ENCODE measurements at regions not wholly inside any gene's neighbourhood (a gene's known extent, or its start where the extent isn't known, plus 50 kb on each side); places are given as distances from the start of the nearest gene placed in this dataset.
"Not testable (repeated sequence)": the region's sequence is repeated elsewhere in the genome, so short reads cannot be mapped to it uniquely, and the experiment has no call there.

- intact Hi-C loops (cut with micrococcal nuclease), result no loop called here
Observed at GRCh38 chr1:195851804-195852203, 756.4 kb downstream of the KCNT2 start.

DNA sequence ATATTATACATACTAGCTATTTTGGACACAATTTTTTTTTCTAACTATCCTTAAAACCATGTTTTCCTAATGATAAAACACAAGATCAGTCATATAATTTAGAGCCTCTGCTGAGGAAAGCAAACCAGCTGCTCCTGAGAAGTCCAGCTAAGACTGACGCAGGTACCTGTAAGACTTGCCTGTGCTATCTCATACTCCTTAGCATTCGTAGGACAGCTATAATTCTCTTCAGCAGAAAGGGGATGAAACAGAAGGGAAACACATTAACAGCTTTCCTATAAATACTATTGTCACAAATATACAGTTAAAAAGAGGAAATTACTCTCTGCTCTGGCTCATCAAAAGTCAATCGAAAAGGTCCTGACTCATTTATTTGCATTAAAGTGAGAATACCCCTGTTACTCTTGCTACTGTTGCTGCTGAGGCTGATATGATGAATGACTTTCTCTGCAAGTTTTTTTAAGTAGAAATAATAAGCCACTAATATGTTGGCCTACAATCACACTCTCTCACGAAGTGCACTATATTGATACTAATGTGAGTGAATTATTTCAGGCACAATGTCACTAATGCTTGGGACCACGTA lies 757.1 kb downstream of the KCNT2 start:
- ATAC-seq (no peak), DNase-seq (no peak)
- H3K4me3 Mint-ChIP-seq, result no peak overlapping the region
- intact Hi-C loops (cut with micrococcal nuclease), result no loop called here
- H3K27ac Mint-ChIP-seq, result no peak overlapping the region
- H3K4me1 Mint-ChIP-seq (ENCODE audit: low read depth), result no peaks in the 10 kb centered on the region
- TF ChIP-seq, protein P1, sequence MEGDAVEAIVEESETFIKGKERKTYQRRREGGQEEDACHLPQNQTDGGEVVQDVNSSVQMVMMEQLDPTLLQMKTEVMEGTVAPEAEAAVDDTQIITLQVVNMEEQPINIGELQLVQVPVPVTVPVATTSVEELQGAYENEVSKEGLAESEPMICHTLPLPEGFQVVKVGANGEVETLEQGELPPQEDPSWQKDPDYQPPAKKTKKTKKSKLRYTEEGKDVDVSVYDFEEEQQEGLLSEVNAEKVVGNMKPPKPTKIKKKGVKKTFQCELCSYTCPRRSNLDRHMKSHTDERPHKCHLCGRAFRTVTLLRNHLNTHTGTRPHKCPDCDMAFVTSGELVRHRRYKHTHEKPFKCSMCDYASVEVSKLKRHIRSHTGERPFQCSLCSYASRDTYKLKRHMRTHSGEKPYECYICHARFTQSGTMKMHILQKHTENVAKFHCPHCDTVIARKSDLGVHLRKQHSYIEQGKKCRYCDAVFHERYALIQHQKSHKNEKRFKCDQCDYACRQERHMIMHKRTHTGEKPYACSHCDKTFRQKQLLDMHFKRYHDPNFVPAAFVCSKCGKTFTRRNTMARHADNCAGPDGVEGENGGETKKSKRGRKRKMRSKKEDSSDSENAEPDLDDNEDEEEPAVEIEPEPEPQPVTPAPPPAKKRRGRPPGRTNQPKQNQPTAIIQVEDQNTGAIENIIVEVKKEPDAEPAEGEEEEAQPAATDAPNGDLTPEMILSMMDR (IDR thresholded peaks at IDR 0.05), result no peak
- no peaks in the 10 kb centered on the region for H3K36me3 Mint-ChIP-seq (ENCODE audit: low read depth)
- ChIA-PET POLR2A (no interaction called here), CTCF (no interaction called here)
- no peaks in the 10 kb centered on the region for H3K27me3 Mint-ChIP-seq
- H3K9me3 Mint-ChIP-seq, result no peaks in the 10 kb centered on the region

More at GRCh38 chr1:195851804-195852203, 756.4 kb downstream of the KCNT2 start:
- no peaks in the 10 kb centered on the region for H3K36me3 Mint-ChIP-seq (ENCODE audit: low read depth)
- DNase-seq, result no peak
- no peak overlapping the region for H3K27ac Mint-ChIP-seq
- ChIA-PET POLR2A (no interaction called here), CTCF (no interaction called here)
- no peaks in the 10 kb centered on the region for H3K27me3 Mint-ChIP-seq
- no peak for ATAC-seq
- TF ChIP-seq, protein P1 (IDR thresholded peaks at IDR 0.05), result no peak
- H3K9me3 Mint-ChIP-seq, result no peaks in the 10 kb centered on the region
- no peak overlapping the region for H3K4me3 Mint-ChIP-seq
- no peaks in the 10 kb centered on the region for H3K4me1 Mint-ChIP-seq (ENCODE audit: low read depth)

DNA sequence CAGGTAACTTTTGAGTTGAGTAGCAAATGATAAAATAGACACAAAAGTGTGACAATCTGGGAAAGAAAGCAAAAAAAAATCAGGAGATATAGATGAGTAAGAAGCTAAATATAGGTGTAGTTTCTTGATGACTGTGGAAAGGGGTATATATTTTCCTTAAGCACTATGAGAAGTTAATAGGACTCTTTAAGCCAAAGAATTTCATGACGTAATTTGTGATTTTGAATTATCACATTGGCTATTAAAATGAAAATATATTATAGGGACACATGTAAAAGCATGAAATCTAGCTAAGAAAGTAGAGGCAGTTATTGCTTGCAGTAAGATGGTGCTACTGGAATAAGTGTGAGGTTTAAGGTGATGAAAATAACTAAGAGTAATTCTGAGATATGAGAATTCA lies 759.1 kb downstream of the KCNT2 start:
- Mint-ChIP-seq H3K36me3 (ENCODE audit: low read depth) (no peaks in the 10 kb centered on the region), H3K9me3 (no peaks in the 10 kb centered on the region), H3K27ac (no peak overlapping the region), H3K4me3 (no peak overlapping the region), H3K27me3 (no peaks in the 10 kb centered on the region), H3K4me1 (ENCODE audit: low read depth) (no peaks in the 10 kb centered on the region)
- TF ChIP-seq, protein P1 (IDR thresholded peaks at IDR 0.05), result no peak
- ChIA-PET POLR2A (no interaction called here), CTCF (no interaction called here)
- intact Hi-C loops (cut with micrococcal nuclease), result no loop called here
- no peak for DNase-seq
- no peak for ATAC-seq

DNA sequence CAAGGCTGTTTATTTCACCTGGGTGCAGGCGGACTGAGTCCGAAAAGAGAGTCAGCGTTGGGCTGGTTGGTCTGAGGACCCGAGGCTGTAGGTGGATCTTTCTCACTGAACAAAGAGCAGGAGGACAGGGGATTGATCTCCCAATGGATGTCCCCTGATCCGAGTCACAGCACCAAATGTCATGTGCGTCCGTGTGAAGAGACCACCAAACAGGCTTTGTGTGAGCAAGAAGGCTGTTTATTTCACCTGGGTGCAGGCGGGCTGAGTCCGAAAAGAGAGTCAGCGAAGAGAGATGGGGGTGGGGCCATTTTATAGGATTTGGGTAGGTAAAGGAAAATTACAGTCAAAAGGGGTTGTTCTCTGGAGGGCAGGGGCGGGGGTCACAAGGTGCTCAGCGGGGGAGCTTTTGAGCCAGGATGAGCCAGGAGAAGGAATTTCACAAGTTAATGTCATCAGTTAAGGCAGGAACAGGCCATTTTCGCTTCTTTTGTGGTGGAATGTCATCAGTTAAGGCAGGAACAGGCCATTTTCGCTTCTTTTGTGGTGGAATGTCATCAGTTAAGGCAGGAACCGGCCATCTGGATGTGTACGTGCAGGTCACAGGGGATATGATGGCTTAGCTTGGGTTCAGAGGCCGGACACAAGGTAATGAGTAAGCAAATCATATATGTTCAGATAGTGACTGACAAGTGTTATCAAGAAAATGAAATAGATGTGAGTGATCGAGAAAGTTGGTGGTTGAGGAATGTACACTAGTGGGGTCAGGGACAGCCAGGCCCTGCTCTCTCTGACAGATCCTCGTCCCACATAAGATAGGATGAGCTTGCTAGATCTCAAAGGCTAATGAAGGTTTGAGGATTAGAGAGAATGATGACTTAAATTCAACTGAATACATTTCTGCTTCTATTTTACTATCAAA lies 760.0 kb downstream of the KCNT2 start:
- intact Hi-C loops (cut with micrococcal nuclease); H3K4me1 Mint-ChIP-seq (ENCODE audit: low read depth); CTCF ChIA-PET: not testable (repeated sequence)

GRCh38 chr1:195831789-195832188 lies 776.5 kb downstream of the KCNT2 start:
- H3K27ac Mint-ChIP-seq, result no peak overlapping the region
- H3K4me1 Mint-ChIP-seq (ENCODE audit: low read depth), result no peaks in the 10 kb centered on the region
- TF ChIP-seq, protein P1 (IDR thresholded peaks at IDR 0.05), result no peak
- no peaks in the 10 kb centered on the region for H3K9me3 Mint-ChIP-seq
- no peak for DNase-seq
- POLR2A ChIA-PET, result no interaction called here
- H3K36me3 Mint-ChIP-seq (ENCODE audit: low read depth), result no peaks in the 10 kb centered on the region
- H3K27me3 Mint-ChIP-seq, result no peaks in the 10 kb centered on the region
- H3K4me3 Mint-ChIP-seq, result no peak overlapping the region
- CTCF ChIA-PET, result no interaction called here
- ATAC-seq, result no peak
- intact Hi-C loops (cut with micrococcal nuclease), result no loop called here

More for the DNA sequence above, 760.0 kb downstream of the KCNT2 start:
- ATAC-seq; H3K27me3 Mint-ChIP-seq; DNase-seq; H3K4me3 Mint-ChIP-seq; H3K9me3 Mint-ChIP-seq; POLR2A ChIA-PET; H3K36me3 Mint-ChIP-seq (ENCODE audit: low read depth); H3K27ac Mint-ChIP-seq: not testable (repeated sequence)
